ENCODE measurements at regions not wholly inside any gene's neighbourhood (a gene's known extent, or its start where the extent isn't known, plus 50 kb on each side); places are given as distances from the start of the nearest gene placed in this dataset.

GRCh38 chr11:25838918-25839625, 492.9 kb upstream of the ANO3 start:
- FAIRE-seq, result no peak
- H3K9me1 ChIP-seq (ENCODE audit: control insufficient read depth, extremely low read depth, insufficient read depth, low read length), result no peaks in the 10 kb centered on the region
- dilution Hi-C loops (cut with MboI; ENCODE audit: extremely low pct_ligation_motif_present, low sequenced_read_pairs), result no loop called here
- DNase-seq (ENCODE audit: low read depth, low spot score), result no peak
- H3K4me2 ChIP-seq (ENCODE audit: control insufficient read depth, extremely low read depth, insufficient read depth, low read depth, low read length), result no peak overlapping the region
- H3K9me3 ChIP-seq (ENCODE audit: control insufficient read depth, low read depth, low read length), result no peaks in the 10 kb centered on the region
- no peaks in the 10 kb centered on the region for H3K36me3 ChIP-seq (ENCODE audit: control insufficient read depth in 2 of 2, extremely low read depth in 1 of 2, insufficient read depth in 2 of 2, low read length in 2 of 2)
- H3K27ac ChIP-seq (ENCODE audit: control insufficient read depth, insufficient read depth, low read length), result no peak overlapping the region
- no peak overlapping the region for H3K4me3 ChIP-seq (ENCODE audit: control insufficient read depth in 2 of 3, extremely low read depth in 1 of 3, insufficient read depth in 2 of 3, low read depth in 1 of 3, low read length in 3 of 3)
- no peaks in the 10 kb centered on the region for H3K27me3 ChIP-seq (ENCODE audit: control insufficient read depth, extremely low read depth, insufficient read depth, low read length)
- H3K9ac ChIP-seq (ENCODE audit: control insufficient read depth, extremely low read depth, insufficient read depth, low read length), result no peak overlapping the region
- no peaks in the 10 kb centered on the region for H3K79me2 ChIP-seq (ENCODE audit: control insufficient read depth, insufficient read depth, low read length)
- no peaks in the 10 kb centered on the region for H4K20me1 ChIP-seq (ENCODE audit: control insufficient read depth, extremely low read depth, insufficient read depth, low read length)
- peak in 1 of 3 experiments; percentile 29 for TF ChIP-seq CTCF (optimal IDR thresholded peaks at IDR 0.05 in 1 of 3, IDR thresholded peaks at IDR 0.05 in 1 of 3, conservative IDR thresholded peaks at IDR 0.05 in 1 of 3; ENCODE audit: extremely low read depth in 1 of 3, insufficient read depth in 2 of 3, low read length in 3 of 3)
- no peak for TF ChIP-seq EZH2 (IDR thresholded peaks at IDR 0.05; ENCODE audit: low read length)
- H3K4me1 ChIP-seq (ENCODE audit: control insufficient read depth, extremely low read depth, insufficient read depth, low read length), result no peaks in the 10 kb centered on the region
- H2AFZ ChIP-seq (ENCODE audit: control insufficient read depth, low read length), result no peak overlapping the region

GRCh38 chr11:25844811-25845210, 487.1 kb upstream of the ANO3 start:
- Histone ChIP-seq H3K27ac (ENCODE audit: control insufficient read depth, insufficient read depth, low read length) (no peak overlapping the region), H3K9me3 (ENCODE audit: control insufficient read depth, low read depth, low read length) (no peaks in the 10 kb centered on the region), H4K20me1 (ENCODE audit: control insufficient read depth, extremely low read depth, insufficient read depth, low read length) (no peaks in the 10 kb centered on the region), H3K79me2 (ENCODE audit: control insufficient read depth, insufficient read depth, low read length) (no peaks in the 10 kb centered on the region), H3K4me1 (ENCODE audit: control insufficient read depth, extremely low read depth, insufficient read depth, low read length) (no peaks in the 10 kb centered on the region), H3K4me2 (ENCODE audit: control insufficient read depth, extremely low read depth, insufficient read depth, low read depth, low read length) (no peak overlapping the region), H3K4me3 (ENCODE audit: control insufficient read depth in 2 of 3, extremely low read depth in 1 of 3, insufficient read depth in 2 of 3, low read depth in 1 of 3, low read length in 3 of 3) (no peak overlapping the region), H3K36me3 (ENCODE audit: control insufficient read depth in 2 of 2, extremely low read depth in 1 of 2, insufficient read depth in 2 of 2, low read length in 2 of 2) (no peaks in the 10 kb centered on the region), H3K9ac (ENCODE audit: control insufficient read depth, extremely low read depth, insufficient read depth, low read length) (no peak overlapping the region), H3K27me3 (ENCODE audit: control insufficient read depth, extremely low read depth, insufficient read depth, low read length) (no peaks in the 10 kb centered on the region), H3K9me1 (ENCODE audit: control insufficient read depth, extremely low read depth, insufficient read depth, low read length) (no peaks in the 10 kb centered on the region), H2AFZ (ENCODE audit: control insufficient read depth, low read length) (no peak overlapping the region)
- DNase-seq (ENCODE audit: low read depth, low spot score) (no peak), FAIRE-seq (no peak)
- TF ChIP-seq EZH2 (IDR thresholded peaks at IDR 0.05; ENCODE audit: low read length) (no peak), CTCF (optimal IDR thresholded peaks at IDR 0.05 in 1 of 3, IDR thresholded peaks at IDR 0.05 in 1 of 3, conservative IDR thresholded peaks at IDR 0.05 in 1 of 3; ENCODE audit: extremely low read depth in 1 of 3, insufficient read depth in 2 of 3, low read length in 3 of 3) (no peak)
- dilution Hi-C loops (cut with MboI; ENCODE audit: extremely low pct_ligation_motif_present, low sequenced_read_pairs), result no loop called here

Data from keratinocyte (primary cell).